ENCODE measurements at regions not wholly inside any gene's neighbourhood (a gene's known extent, or its start where the extent isn't known, plus 50 kb on each side); places are given as distances from the start of the nearest gene placed in this dataset.
A peak's percentile ranks its signal among the peaks of the same experiment; 100 is the strongest.

DNA sequence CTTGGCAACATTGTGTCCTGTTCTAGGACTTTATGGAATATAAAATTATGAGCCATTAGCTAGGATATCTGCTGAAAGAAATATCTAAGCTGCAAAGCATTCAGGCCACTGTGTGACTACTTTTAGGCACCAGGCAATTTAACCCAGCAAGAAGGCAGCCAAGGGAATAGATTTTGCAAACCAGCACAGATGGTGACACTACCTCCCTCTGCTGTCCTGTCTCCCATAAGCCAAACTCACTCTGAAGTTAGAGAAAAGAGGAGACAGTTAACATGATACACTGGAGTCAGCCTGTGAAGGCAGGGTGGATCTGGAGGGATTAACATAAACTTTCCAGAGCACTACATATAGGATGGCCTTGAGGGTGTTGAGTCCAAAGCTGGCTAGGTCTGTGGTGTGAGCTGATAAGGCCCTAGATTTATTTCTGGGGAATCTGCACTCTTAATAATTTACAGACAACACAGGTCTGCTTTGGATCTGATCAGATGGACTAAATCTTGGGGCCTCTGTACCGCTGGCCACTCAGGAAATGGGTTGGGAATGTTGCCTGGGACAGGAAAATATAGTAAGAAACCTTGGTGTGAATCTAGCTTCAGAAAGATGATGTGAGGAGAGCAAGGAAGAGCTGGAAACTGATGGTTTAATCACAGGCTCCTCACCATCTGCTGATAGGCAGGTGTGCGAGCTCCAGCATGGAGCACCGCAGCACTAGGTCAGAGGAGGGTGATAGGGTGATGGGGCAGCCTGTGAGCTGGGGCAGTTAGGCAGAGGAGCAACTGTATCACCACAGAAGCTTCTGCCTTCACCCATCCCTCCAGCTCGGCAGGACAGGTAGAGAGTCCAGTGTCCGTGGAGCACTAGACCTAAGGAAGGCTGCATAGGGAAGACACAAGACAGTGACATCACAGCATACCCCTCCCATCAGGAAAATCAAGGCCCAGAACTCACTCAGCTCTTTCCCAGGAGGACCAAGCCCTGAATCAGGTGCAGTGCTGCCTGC, 229.9 kb upstream of the PRSS1 start:
- peak; percentile 10; the same call in 1 of the 3 replicates for ATAC-seq
- no peaks in the 10 kb centered on the region for H3K36me3 ChIP-seq (ENCODE audit: insufficient read depth)
- Mint-ChIP-seq H3K4me3 (no peak overlapping the region), H3K36me3 (ENCODE audit: low read depth) (no peaks in the 10 kb centered on the region), H3K4me1 (no peaks in the 10 kb centered on the region; the same call in 2 of the 3 replicates), H3K27me3 (ENCODE audit: insufficient read depth, low read depth, poor library complexity) (peaks cover 1% of the 10 kb centered on the region), H3K27ac (no peak overlapping the region), H3K9me3 (no peaks in the 10 kb centered on the region)
- no peak overlapping the region for H3K27ac ChIP-seq (ENCODE audit: low read depth)
- TF ChIP-seq STAT1 (IDR thresholded peaks at IDR 0.05; ENCODE audit: unreplicated experiment) (no peak), ZNF331 (CRISPR knock-in tag; IDR thresholded peaks at IDR 0.05; ENCODE audit: low read depth) (no peak), EZH2phosphoT487 (IDR thresholded peaks at IDR 0.05; ENCODE audit: unreplicated experiment) (no peak), JUNB (IDR thresholded peaks at IDR 0.05; ENCODE audit: unreplicated experiment) (no peak)
- TF ChIP-seq, protein P1, sequence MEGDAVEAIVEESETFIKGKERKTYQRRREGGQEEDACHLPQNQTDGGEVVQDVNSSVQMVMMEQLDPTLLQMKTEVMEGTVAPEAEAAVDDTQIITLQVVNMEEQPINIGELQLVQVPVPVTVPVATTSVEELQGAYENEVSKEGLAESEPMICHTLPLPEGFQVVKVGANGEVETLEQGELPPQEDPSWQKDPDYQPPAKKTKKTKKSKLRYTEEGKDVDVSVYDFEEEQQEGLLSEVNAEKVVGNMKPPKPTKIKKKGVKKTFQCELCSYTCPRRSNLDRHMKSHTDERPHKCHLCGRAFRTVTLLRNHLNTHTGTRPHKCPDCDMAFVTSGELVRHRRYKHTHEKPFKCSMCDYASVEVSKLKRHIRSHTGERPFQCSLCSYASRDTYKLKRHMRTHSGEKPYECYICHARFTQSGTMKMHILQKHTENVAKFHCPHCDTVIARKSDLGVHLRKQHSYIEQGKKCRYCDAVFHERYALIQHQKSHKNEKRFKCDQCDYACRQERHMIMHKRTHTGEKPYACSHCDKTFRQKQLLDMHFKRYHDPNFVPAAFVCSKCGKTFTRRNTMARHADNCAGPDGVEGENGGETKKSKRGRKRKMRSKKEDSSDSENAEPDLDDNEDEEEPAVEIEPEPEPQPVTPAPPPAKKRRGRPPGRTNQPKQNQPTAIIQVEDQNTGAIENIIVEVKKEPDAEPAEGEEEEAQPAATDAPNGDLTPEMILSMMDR (conservative IDR thresholded peaks at IDR 0.05; ENCODE audit: low read depth in 2 of 2), result peak in 1 of 2 experiments; percentile 46; a peak in 2 of 4 replicates
- TF ChIP-seq, protein P2, sequence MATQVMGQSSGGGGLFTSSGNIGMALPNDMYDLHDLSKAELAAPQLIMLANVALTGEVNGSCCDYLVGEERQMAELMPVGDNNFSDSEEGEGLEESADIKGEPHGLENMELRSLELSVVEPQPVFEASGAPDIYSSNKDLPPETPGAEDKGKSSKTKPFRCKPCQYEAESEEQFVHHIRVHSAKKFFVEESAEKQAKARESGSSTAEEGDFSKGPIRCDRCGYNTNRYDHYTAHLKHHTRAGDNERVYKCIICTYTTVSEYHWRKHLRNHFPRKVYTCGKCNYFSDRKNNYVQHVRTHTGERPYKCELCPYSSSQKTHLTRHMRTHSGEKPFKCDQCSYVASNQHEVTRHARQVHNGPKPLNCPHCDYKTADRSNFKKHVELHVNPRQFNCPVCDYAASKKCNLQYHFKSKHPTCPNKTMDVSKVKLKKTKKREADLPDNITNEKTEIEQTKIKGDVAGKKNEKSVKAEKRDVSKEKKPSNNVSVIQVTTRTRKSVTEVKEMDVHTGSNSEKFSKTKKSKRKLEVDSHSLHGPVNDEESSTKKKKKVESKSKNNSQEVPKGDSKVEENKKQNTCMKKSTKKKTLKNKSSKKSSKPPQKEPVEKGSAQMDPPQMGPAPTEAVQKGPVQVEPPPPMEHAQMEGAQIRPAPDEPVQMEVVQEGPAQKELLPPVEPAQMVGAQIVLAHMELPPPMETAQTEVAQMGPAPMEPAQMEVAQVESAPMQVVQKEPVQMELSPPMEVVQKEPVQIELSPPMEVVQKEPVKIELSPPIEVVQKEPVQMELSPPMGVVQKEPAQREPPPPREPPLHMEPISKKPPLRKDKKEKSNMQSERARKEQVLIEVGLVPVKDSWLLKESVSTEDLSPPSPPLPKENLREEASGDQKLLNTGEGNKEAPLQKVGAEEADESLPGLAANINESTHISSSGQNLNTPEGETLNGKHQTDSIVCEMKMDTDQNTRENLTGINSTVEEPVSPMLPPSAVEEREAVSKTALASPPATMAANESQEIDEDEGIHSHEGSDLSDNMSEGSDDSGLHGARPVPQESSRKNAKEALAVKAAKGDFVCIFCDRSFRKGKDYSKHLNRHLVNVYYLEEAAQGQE (IDR thresholded peaks at IDR 0.05; ENCODE audit: unreplicated experiment), result no peak
- no peak overlapping the region for H3K4me3 ChIP-seq
- H3K27me3 ChIP-seq (ENCODE audit: insufficient read depth), result no peaks in the 10 kb centered on the region
- no peak overlapping the region for H3K4me2 ChIP-seq
- H4K20me1 ChIP-seq (replicated peaks; ENCODE audit: insufficient read depth), result no peaks in the 10 kb centered on the region
- H2AFZ ChIP-seq, result no peak overlapping the region
- peak; percentile 34 for DNase-seq (ENCODE audit: low spot score)
- H3K79me2 ChIP-seq (replicated peaks; ENCODE audit: insufficient read depth), result no peaks in the 10 kb centered on the region
- H3K9me2 ChIP-seq (ENCODE audit: insufficient read depth), result no peaks in the 10 kb centered on the region
- H3F3A ChIP-seq (replicated peaks; ENCODE audit: low read depth), result no peaks in the 10 kb centered on the region
- no peaks in the 10 kb centered on the region for H3K4me1 ChIP-seq (ENCODE audit: insufficient read depth)

DNA sequence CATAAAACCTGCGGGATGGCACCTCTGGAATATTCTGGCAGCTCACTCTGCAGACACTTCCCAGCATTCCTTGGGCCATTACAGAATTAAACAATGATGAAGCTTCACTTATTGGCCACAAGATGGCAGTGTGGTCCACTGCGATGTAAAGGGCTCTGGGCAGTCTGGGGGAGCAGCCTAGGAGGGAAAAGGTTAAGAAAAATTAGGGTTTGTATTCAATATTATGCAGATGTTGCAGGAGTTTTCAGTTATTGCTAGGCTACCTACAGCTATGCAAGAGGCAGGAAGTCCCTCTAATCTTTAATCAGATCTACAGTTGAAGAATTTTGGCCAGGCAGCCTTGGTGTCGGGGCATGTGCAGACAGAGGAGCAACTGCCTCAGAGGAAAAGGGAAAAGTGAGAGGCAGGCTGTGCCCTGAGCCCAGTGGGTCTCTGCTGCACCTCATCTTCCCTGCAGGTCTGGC, 233.2 kb upstream of the PRSS1 start:
- DNase-seq (ENCODE audit: low spot score), result peak; percentile 83
- Histone ChIP-seq H3K36me3 (ENCODE audit: insufficient read depth) (no peaks in the 10 kb centered on the region), H3K27me3 (ENCODE audit: insufficient read depth) (no peaks in the 10 kb centered on the region), H3K27ac (ENCODE audit: low read depth) (no peak overlapping the region), H3K4me2 (no peak overlapping the region), H3F3A (replicated peaks; ENCODE audit: low read depth) (no peaks in the 10 kb centered on the region), H3K4me3 (no peak overlapping the region), H3K9me2 (ENCODE audit: insufficient read depth) (no peaks in the 10 kb centered on the region), H2AFZ (peak overlapping the region; percentile 91), H3K4me1 (ENCODE audit: insufficient read depth) (no peaks in the 10 kb centered on the region), H4K20me1 (replicated peaks; ENCODE audit: insufficient read depth) (no peaks in the 10 kb centered on the region), H3K79me2 (replicated peaks; ENCODE audit: insufficient read depth) (no peaks in the 10 kb centered on the region)
- no peaks in the 10 kb centered on the region for H3K27me3 Mint-ChIP-seq (ENCODE audit: insufficient read depth, low read depth, poor library complexity)
- no peaks in the 10 kb centered on the region for H3K9me3 Mint-ChIP-seq
- no peaks in the 10 kb centered on the region; the same call in 2 of the 3 replicates for H3K4me1 Mint-ChIP-seq
- no peaks in the 10 kb centered on the region for H3K36me3 Mint-ChIP-seq (ENCODE audit: low read depth)
- peak; percentile 92 for ATAC-seq
- H3K27ac Mint-ChIP-seq, result no peak overlapping the region
- H3K4me3 Mint-ChIP-seq, result no peak overlapping the region
- TF ChIP-seq ZNF331 (CRISPR knock-in tag; IDR thresholded peaks at IDR 0.05; ENCODE audit: low read depth) (no peak), ZNF114 (CRISPR knock-in tag; IDR thresholded peaks at IDR 0.05) (no peak), CREB1 (CRISPR knock-in tag; IDR thresholded peaks at IDR 0.05; ENCODE audit: low read depth) (no peak), STAT1 (IDR thresholded peaks at IDR 0.05; ENCODE audit: unreplicated experiment) (no peak), EZH2phosphoT487 (IDR thresholded peaks at IDR 0.05; ENCODE audit: unreplicated experiment) (no peak)
- TF ChIP-seq, protein P1 (conservative IDR thresholded peaks at IDR 0.05; ENCODE audit: low read depth in 2 of 2), result peak; percentile 88 to 90
- TF ChIP-seq, protein P3, sequence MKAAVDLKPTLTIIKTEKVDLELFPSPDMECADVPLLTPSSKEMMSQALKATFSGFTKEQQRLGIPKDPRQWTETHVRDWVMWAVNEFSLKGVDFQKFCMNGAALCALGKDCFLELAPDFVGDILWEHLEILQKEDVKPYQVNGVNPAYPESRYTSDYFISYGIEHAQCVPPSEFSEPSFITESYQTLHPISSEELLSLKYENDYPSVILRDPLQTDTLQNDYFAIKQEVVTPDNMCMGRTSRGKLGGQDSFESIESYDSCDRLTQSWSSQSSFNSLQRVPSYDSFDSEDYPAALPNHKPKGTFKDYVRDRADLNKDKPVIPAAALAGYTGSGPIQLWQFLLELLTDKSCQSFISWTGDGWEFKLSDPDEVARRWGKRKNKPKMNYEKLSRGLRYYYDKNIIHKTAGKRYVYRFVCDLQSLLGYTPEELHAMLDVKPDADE (IDR thresholded peaks at IDR 0.05), result no peak

Measured in GM23338 (cell line).